ENCODE measurements at regions not wholly inside any gene's neighbourhood (a gene's known extent, or its start where the extent isn't known, plus 50 kb on each side); places are given as distances from the start of the nearest gene placed in this dataset.
"Not testable (repeated sequence)": the region's sequence is repeated elsewhere in the genome, so short reads cannot be mapped to it uniquely, and the experiment has no call there.

DNA sequence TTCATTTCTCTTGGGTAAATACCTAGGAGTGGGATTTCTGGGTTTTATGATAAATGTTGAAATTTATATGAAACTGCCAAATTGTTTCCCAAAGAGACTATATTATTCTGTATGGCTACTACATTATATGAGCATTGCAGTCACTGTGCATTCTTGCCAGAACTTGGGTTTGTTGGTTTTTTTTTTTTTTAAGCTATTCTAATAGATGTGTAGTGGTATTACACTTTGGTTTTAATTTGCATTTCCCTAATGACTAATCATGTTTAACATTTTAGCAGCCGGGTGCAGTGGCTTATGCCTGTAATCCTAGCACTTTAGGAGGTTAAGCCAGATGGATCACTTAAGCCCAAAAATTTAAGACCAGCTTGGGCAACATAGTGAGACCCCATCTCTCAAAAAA lies 56.0 kb upstream of the MSH6 start:
- TF ChIP-seq, protein P1, sequence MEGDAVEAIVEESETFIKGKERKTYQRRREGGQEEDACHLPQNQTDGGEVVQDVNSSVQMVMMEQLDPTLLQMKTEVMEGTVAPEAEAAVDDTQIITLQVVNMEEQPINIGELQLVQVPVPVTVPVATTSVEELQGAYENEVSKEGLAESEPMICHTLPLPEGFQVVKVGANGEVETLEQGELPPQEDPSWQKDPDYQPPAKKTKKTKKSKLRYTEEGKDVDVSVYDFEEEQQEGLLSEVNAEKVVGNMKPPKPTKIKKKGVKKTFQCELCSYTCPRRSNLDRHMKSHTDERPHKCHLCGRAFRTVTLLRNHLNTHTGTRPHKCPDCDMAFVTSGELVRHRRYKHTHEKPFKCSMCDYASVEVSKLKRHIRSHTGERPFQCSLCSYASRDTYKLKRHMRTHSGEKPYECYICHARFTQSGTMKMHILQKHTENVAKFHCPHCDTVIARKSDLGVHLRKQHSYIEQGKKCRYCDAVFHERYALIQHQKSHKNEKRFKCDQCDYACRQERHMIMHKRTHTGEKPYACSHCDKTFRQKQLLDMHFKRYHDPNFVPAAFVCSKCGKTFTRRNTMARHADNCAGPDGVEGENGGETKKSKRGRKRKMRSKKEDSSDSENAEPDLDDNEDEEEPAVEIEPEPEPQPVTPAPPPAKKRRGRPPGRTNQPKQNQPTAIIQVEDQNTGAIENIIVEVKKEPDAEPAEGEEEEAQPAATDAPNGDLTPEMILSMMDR (IDR thresholded peaks at IDR 0.05) = not testable (repeated sequence)
- TF ChIP-seq POLR2A (IDR thresholded peaks at IDR 0.05) = not testable (repeated sequence)
